ENCODE measurements at regions not wholly inside any gene's neighbourhood (a gene's known extent, or its start where the extent isn't known, plus 50 kb on each side); places are given as distances from the start of the nearest gene placed in this dataset.

DNA sequence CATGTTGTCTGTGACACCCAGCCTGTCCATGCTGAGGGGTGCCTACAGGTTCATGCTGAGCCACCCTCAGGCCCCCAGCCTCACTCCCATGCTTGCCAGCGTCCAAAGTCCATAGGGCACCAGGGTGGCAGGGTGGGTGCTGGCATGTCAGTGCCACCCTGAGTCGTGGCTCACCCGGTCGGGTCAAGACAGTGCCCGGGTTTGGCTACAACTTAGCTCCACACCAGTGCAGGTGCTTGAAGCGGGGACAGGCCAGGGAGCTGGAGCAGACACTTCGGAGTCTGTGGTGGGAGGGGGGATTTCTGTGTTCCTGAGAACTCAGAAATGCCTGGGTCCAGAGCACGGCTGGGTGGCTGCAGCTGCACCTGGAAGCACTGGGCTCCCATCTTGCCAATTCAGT is 579.2 kb upstream of the FAM174A start (continued):
- TF ChIP-seq KAT7 (CRISPR knock-in tag; IDR thresholded peaks at IDR 0.05; ENCODE audit: borderline replicate concordance) = no peak
- no peak for TF ChIP-seq JAZF1 (CRISPR knock-in tag; IDR thresholded peaks at IDR 0.05)
- no peak for TF ChIP-seq NFATC4 (CRISPR knock-in tag; IDR thresholded peaks at IDR 0.05)
- TF ChIP-seq ZNF317 (CRISPR knock-in tag; IDR thresholded peaks at IDR 0.05; ENCODE audit: borderline replicate concordance, low read depth) = no peak
- TF ChIP-seq, protein P1, sequence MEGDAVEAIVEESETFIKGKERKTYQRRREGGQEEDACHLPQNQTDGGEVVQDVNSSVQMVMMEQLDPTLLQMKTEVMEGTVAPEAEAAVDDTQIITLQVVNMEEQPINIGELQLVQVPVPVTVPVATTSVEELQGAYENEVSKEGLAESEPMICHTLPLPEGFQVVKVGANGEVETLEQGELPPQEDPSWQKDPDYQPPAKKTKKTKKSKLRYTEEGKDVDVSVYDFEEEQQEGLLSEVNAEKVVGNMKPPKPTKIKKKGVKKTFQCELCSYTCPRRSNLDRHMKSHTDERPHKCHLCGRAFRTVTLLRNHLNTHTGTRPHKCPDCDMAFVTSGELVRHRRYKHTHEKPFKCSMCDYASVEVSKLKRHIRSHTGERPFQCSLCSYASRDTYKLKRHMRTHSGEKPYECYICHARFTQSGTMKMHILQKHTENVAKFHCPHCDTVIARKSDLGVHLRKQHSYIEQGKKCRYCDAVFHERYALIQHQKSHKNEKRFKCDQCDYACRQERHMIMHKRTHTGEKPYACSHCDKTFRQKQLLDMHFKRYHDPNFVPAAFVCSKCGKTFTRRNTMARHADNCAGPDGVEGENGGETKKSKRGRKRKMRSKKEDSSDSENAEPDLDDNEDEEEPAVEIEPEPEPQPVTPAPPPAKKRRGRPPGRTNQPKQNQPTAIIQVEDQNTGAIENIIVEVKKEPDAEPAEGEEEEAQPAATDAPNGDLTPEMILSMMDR (IDR thresholded peaks at IDR 0.05) = no peak
- TF ChIP-seq TEAD1 (CRISPR knock-in tag; IDR thresholded peaks at IDR 0.05) = no peak
- TF ChIP-seq, protein P2, sequence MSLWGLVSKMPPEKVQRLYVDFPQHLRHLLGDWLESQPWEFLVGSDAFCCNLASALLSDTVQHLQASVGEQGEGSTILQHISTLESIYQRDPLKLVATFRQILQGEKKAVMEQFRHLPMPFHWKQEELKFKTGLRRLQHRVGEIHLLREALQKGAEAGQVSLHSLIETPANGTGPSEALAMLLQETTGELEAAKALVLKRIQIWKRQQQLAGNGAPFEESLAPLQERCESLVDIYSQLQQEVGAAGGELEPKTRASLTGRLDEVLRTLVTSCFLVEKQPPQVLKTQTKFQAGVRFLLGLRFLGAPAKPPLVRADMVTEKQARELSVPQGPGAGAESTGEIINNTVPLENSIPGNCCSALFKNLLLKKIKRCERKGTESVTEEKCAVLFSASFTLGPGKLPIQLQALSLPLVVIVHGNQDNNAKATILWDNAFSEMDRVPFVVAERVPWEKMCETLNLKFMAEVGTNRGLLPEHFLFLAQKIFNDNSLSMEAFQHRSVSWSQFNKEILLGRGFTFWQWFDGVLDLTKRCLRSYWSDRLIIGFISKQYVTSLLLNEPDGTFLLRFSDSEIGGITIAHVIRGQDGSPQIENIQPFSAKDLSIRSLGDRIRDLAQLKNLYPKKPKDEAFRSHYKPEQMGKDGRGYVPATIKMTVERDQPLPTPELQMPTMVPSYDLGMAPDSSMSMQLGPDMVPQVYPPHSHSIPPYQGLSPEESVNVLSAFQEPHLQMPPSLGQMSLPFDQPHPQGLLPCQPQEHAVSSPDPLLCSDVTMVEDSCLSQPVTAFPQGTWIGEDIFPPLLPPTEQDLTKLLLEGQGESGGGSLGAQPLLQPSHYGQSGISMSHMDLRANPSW (CRISPR knock-in tag; conservative IDR thresholded peaks at IDR 0.05; ENCODE audit: low read depth) = no peak
- TF ChIP-seq, protein P3, sequence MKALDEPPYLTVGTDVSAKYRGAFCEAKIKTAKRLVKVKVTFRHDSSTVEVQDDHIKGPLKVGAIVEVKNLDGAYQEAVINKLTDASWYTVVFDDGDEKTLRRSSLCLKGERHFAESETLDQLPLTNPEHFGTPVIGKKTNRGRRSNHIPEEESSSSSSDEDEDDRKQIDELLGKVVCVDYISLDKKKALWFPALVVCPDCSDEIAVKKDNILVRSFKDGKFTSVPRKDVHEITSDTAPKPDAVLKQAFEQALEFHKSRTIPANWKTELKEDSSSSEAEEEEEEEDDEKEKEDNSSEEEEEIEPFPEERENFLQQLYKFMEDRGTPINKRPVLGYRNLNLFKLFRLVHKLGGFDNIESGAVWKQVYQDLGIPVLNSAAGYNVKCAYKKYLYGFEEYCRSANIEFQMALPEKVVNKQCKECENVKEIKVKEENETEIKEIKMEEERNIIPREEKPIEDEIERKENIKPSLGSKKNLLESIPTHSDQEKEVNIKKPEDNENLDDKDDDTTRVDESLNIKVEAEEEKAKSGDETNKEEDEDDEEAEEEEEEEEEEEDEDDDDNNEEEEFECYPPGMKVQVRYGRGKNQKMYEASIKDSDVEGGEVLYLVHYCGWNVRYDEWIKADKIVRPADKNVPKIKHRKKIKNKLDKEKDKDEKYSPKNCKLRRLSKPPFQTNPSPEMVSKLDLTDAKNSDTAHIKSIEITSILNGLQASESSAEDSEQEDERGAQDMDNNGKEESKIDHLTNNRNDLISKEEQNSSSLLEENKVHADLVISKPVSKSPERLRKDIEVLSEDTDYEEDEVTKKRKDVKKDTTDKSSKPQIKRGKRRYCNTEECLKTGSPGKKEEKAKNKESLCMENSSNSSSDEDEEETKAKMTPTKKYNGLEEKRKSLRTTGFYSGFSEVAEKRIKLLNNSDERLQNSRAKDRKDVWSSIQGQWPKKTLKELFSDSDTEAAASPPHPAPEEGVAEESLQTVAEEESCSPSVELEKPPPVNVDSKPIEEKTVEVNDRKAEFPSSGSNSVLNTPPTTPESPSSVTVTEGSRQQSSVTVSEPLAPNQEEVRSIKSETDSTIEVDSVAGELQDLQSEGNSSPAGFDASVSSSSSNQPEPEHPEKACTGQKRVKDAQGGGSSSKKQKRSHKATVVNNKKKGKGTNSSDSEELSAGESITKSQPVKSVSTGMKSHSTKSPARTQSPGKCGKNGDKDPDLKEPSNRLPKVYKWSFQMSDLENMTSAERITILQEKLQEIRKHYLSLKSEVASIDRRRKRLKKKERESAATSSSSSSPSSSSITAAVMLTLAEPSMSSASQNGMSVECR (CRISPR knock-in tag; IDR thresholded peaks at IDR 0.05; ENCODE audit: borderline replicate concordance) = no peak
- TF ChIP-seq, protein P4, sequence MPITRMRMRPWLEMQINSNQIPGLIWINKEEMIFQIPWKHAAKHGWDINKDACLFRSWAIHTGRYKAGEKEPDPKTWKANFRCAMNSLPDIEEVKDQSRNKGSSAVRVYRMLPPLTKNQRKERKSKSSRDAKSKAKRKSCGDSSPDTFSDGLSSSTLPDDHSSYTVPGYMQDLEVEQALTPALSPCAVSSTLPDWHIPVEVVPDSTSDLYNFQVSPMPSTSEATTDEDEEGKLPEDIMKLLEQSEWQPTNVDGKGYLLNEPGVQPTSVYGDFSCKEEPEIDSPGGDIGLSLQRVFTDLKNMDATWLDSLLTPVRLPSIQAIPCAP (CRISPR knock-in tag; IDR thresholded peaks at IDR 0.05) = no peak

DNA sequence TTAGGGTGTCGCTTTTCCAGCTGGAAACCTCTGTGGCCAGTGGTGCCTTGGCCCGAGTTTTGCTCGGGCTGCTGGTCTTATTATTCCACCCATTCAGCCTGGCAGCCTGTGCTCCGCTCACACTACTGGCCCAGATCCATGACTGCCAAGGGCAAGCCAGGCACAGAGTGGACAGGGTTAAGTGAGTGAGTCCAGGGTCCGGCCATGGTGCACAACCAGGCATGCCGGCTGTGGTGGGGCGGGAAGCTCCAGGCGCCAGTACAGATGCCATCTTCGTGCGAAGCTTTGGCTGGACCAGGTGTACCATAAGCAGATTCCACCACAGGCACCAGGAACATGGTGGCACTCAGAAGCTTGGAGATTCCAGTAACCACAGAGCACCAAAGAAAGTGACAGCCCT is 580.2 kb upstream of the FAM174A start:
- Mint-ChIP-seq H3K27ac (no peak overlapping the region), H3K36me3 (no peaks in the 10 kb centered on the region), H3K4me3 (no peak overlapping the region), H3K4me1 (no peaks in the 10 kb centered on the region), H3K9me3 (no peaks in the 10 kb centered on the region), H3K27me3 (ENCODE audit: low read depth) (no peaks in the 10 kb centered on the region; the same call in 1 of the 2 replicates)
- ATAC-seq (no peak), DNase-seq (ENCODE audit: low spot score) (no peak)
- ChIA-PET POLR2A (no interaction called here), CTCF (no interaction called here)
- TF ChIP-seq, protein P5, sequence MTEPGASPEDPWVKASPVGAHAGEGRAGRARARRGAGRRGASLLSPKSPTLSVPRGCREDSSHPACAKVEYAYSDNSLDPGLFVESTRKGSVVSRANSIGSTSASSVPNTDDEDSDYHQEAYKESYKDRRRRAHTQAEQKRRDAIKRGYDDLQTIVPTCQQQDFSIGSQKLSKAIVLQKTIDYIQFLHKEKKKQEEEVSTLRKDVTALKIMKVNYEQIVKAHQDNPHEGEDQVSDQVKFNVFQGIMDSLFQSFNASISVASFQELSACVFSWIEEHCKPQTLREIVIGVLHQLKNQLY (CRISPR knock-in tag; IDR thresholded peaks at IDR 0.05) = no peak
- TF ChIP-seq HMGA2 (CRISPR knock-in tag; IDR thresholded peaks at IDR 0.05) = no peak
- TF ChIP-seq, protein P1 (IDR thresholded peaks at IDR 0.05) = no peak
- no peak for TF ChIP-seq ZNF423 (CRISPR knock-in tag; IDR thresholded peaks at IDR 0.05)
- TF ChIP-seq TP53 (CRISPR knock-in tag; IDR thresholded peaks at IDR 0.05) = no peak
- TF ChIP-seq, protein P6, sequence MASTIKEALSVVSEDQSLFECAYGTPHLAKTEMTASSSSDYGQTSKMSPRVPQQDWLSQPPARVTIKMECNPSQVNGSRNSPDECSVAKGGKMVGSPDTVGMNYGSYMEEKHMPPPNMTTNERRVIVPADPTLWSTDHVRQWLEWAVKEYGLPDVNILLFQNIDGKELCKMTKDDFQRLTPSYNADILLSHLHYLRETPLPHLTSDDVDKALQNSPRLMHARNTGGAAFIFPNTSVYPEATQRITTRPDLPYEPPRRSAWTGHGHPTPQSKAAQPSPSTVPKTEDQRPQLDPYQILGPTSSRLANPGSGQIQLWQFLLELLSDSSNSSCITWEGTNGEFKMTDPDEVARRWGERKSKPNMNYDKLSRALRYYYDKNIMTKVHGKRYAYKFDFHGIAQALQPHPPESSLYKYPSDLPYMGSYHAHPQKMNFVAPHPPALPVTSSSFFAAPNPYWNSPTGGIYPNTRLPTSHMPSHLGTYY (CRISPR knock-in tag; IDR thresholded peaks at IDR 0.05) = no peak
- no peak for TF ChIP-seq NR3C1 (CRISPR knock-in tag; conservative IDR thresholded peaks at IDR 0.05; ENCODE audit: low read depth)
- TF ChIP-seq ELF4 (CRISPR knock-in tag; IDR thresholded peaks at IDR 0.05; ENCODE audit: low read depth) = no peak
- TF ChIP-seq ETV6 (CRISPR knock-in tag; IDR thresholded peaks at IDR 0.05) = no peak
- TF ChIP-seq, protein P4 (CRISPR knock-in tag; IDR thresholded peaks at IDR 0.05) = no peak
- TF ChIP-seq ESRRA (CRISPR knock-in tag; IDR thresholded peaks at IDR 0.05; ENCODE audit: borderline replicate concordance) = no peak

All from WTC11 (cell line).